HCT116 (cell line): ENCODE measurements at regions not wholly inside any gene's neighbourhood (a gene's known extent, or its start where the extent isn't known, plus 50 kb on each side); places are given as distances from the start of the nearest gene placed in this dataset.

ENCODE experiments used
- ATAC-seq: fragments of 200-7000 bp; cut with Tn5 transposase; 2 replicates; pipeline ENCODE4 v1.9.1; 2020; ENCODE audit warnings: mild to moderate bottlenecking, moderate library complexity
- BruUV-seq: library from RNA; stranded (reverse); fragments of 400-500 nt; replicated peaks from 2 replicates; lab custom pipeline; 2021; lab: Mats Ljungman, UMichigan
- CTCF ChIA-PET: fragments of 300-600 bp; sonication (Branson Sonifier 250); formaldehyde crosslinking; loops from one replicate; lab custom pipeline; 2021; ENCODE audit warnings: antibody characterized with exemption; lab: Charles Lee
- POLR2A ChIA-PET: fragments of 300-600, 350-600 bp; sonication (Branson Sonifier 250); formaldehyde crosslinking; loops from one replicate; lab custom pipeline; 2021; ENCODE audit warnings: antibody characterized with exemption; lab: Charles Lee
- RAD21 ChIA-PET, 2 experiments: fragments of 300-600 bp; sonication (Branson Sonifier 250); formaldehyde crosslinking; loops; one replicate each; lab custom pipeline; 2023; ENCODE audit warnings: low total read pairs in 2 of 2; ENCODE audit not compliant: uncharacterized antibody in 2 of 2, unreplicated experiment in 2 of 2, low non-redundant PET in 1 of 2; lab: Charles Lee
- DNase-seq: peaks from one replicate; pipeline ENCODE4 v3.0.0-alpha.2; 2010; ENCODE audit warnings: low read depth, low spot score
- H2AFZ ChIP-seq: fragments of 200-600 bp; shearing (Covaris generic), sonication (generic); 2 replicates; pipeline ENCODE4 v1.6.1; 2017; ENCODE audit warnings: low read depth, mixed run types, mixed read lengths, antibody characterized with exemption, low read length; ENCODE audit not compliant: poor library complexity, severe bottlenecking
- H3K27ac ChIP-seq: 2 replicates; pipeline ENCODE4 v1.5.1; 2012; ENCODE audit warnings: low read depth, low read length
- H3K27me3 ChIP-seq: fragments of 200-600 bp; sonication (generic); 2 replicates; pipeline ENCODE4 v1.6.1; 2016; ENCODE audit warnings: mixed run types, low read length, mixed read lengths; ENCODE audit not compliant: insufficient read depth
- H3K36me3 ChIP-seq, 2 experiments: fragments of 200-500 bp in 1 of 2; fragments of 200-600 bp in 1 of 2; sonication (Bioruptor generic) in 1 of 2; sonication (generic) in 1 of 2; 2 replicates each; pipeline versions ENCODE4 v1.5.1 to v1.6.1; 2014 to 2016; ENCODE audit warnings: low read length in 2 of 2, inconsistent platforms in 1 of 2, mixed read lengths in 1 of 2, mixed run types in 1 of 2; ENCODE audit not compliant: insufficient read depth in 2 of 2, control insufficient read depth in 1 of 2
- H3K4me1 ChIP-seq, 2 experiments: fragments of 200-600 bp in 1 of 2; sonication (generic) in 1 of 2; 2 replicates each; pipeline versions ENCODE4 v1.5.1 to v1.6.1; 2012 to 2017; ENCODE audit warnings: low read length in 2 of 2, inconsistent platforms in 1 of 2, mild to moderate bottlenecking in 1 of 2, mixed read lengths in 1 of 2, mixed run types in 1 of 2, moderate library complexity in 1 of 2; ENCODE audit not compliant: insufficient read depth in 2 of 2, control insufficient read depth in 1 of 2
- H3K4me2 ChIP-seq: fragments of 200-600 bp; sonication (generic); 2 replicates; pipeline ENCODE4 v1.6.1; 2017; ENCODE audit warnings: mixed run types, low read length, mixed read lengths
- H3K4me3 ChIP-seq, 2 experiments: fragments of 200-600 bp in 1 of 2; sonication (generic) in 1 of 2; replicated peaks in 1 of 2; 2 replicates each; pipeline ENCODE4 v1.5.1; 2011 to 2016; ENCODE audit warnings: low read length in 2 of 2, control low read depth in 1 of 2, low read depth in 1 of 2, mild to moderate bottlenecking in 1 of 2, mixed read lengths in 1 of 2, mixed run types in 1 of 2
- H3K79me2 ChIP-seq: fragments of 200-600 bp; sonication (generic); 2 replicates; pipeline ENCODE4 v1.6.1; 2017; ENCODE audit warnings: mild to moderate bottlenecking, mixed run types, low read length, moderate library complexity, mixed read lengths; ENCODE audit not compliant: insufficient read depth
- H3K9ac ChIP-seq: fragments of 200-600 bp; sonication (generic); 2 replicates; pipeline ENCODE4 v1.6.1; 2016; ENCODE audit warnings: low read length, mixed read lengths
- H3K9me2 ChIP-seq: fragments of 200-600 bp; sonication (generic), shearing (Covaris generic); 2 replicates; pipeline ENCODE4 v1.6.1; 2017; ENCODE audit warnings: mixed run types, mild to moderate bottlenecking, moderate library complexity; ENCODE audit not compliant: insufficient read depth
- H3K9me3 ChIP-seq, 2 experiments: fragments of 200-500 bp in 1 of 2; fragments of 200-600 bp in 1 of 2; sonication (Bioruptor generic) in 1 of 2; sonication (generic) in 1 of 2; 2 replicates each; pipeline ENCODE4 v1.6.1; 2014 to 2017; ENCODE audit warnings: low read length in 2 of 2, mixed read lengths in 2 of 2, inconsistent platforms in 1 of 2, low read depth in 1 of 2, mild to moderate bottlenecking in 1 of 2, mixed run types in 1 of 2, moderate library complexity in 1 of 2; ENCODE audit not compliant: control insufficient read depth in 1 of 2, insufficient read depth in 1 of 2
- H4K20me1 ChIP-seq: fragments of 200-600 bp; sonication (generic), shearing (Covaris generic); 2 replicates; pipeline ENCODE4 v1.6.1; 2017; ENCODE audit warnings: mixed run types, mild to moderate bottlenecking, moderate library complexity; ENCODE audit not compliant: insufficient read depth
- CBX3 ChIP-seq: IDR thresholded peaks from 2 replicates; pipeline ENCODE4 v1.6.1; 2012; ENCODE audit warnings: low read depth
- FOSL1 ChIP-seq: IDR thresholded peaks from 2 replicates; pipeline ENCODE4 v1.6.1; 2012; ENCODE audit warnings: low read depth
- intact Hi-C: fragments of 100-400 bp; cut with micrococcal nuclease; formaldehyde crosslinking; loops from 2 replicates; pipeline ENCODE4 v1.10.0; 2022
- TF ChIP-seq, protein P1 (sequence below), 3 experiments: fragments of 200-600 bp in 1 of 3; sonication (generic) in 1 of 3; IDR thresholded peaks in 2 of 3; conservative IDR thresholded peaks in 1 of 3; 2 replicates each; pipeline ENCODE4 v1.5.1; 2012 to 2017; ENCODE audit warnings: low read depth in 2 of 3, low read length in 2 of 3, antibody characterized with exemption in 1 of 3, borderline replicate concordance in 1 of 3, control low read depth in 1 of 3, mild to moderate bottlenecking in 1 of 3, mixed read lengths in 1 of 3, mixed run types in 1 of 3, moderate library complexity in 1 of 3; ENCODE audit not compliant: insufficient read depth in 1 of 3
- TF ChIP-seq, protein P2 (sequence below): IDR thresholded peaks from 2 replicates; pipeline ENCODE4 v1.6.1; 2011; ENCODE audit warnings: mild to moderate bottlenecking, low read length, moderate library complexity; ENCODE audit not compliant: insufficient replicate concordance; ENCODE audit errors: extremely low read depth
- TF ChIP-seq, protein P3 (sequence below): IDR thresholded peaks from 2 replicates; pipeline ENCODE4 v1.6.1; 2012
- TF ChIP-seq, protein P4 (sequence below): IDR thresholded peaks from 2 replicates; pipeline ENCODE4 v1.6.1; 2012; ENCODE audit warnings: low read depth

DNA sequence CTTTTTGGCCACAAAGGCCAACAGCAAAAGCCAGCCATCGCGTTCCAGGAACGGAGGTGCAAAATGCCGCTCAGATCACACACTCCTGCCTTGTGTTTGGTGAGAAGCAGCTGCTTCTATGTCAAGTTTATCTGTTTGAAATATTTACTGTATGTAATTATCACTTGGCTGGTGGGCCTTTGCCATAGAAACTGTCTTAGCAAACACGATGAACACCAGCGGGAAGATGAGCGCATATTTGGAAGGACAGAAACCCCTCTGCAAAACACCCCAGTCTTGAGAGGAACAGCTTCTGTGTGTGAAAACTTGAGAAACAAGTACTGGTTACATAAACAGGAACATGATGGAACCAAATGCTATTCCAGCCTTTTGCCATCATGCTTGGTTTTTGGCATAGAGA, 59.7 kb downstream of the SCG2 start:
- H3K4me2 ChIP-seq: no peak overlapping the region
- intact Hi-C loops: no loop called here
- H3K4me3 ChIP-seq: no peak overlapping the region
- CTCF ChIA-PET: no interaction called here
- no peaks in the 10 kb centered on the region for H3K27me3 ChIP-seq
- peaks cover 0 to 31% of the 10 kb centered on the region in 2 experiments; a peak in 2 of 4 replicates for H3K36me3 ChIP-seq
- ATAC-seq (no peak), DNase-seq (no peak)
- RAD21 ChIA-PET: no interaction called here
- no peak overlapping the region for H3K9ac ChIP-seq
- BruUV-seq: no TSS peak
- H4K20me1 ChIP-seq: no peaks in the 10 kb centered on the region
- TF ChIP-seq, protein P1, sequence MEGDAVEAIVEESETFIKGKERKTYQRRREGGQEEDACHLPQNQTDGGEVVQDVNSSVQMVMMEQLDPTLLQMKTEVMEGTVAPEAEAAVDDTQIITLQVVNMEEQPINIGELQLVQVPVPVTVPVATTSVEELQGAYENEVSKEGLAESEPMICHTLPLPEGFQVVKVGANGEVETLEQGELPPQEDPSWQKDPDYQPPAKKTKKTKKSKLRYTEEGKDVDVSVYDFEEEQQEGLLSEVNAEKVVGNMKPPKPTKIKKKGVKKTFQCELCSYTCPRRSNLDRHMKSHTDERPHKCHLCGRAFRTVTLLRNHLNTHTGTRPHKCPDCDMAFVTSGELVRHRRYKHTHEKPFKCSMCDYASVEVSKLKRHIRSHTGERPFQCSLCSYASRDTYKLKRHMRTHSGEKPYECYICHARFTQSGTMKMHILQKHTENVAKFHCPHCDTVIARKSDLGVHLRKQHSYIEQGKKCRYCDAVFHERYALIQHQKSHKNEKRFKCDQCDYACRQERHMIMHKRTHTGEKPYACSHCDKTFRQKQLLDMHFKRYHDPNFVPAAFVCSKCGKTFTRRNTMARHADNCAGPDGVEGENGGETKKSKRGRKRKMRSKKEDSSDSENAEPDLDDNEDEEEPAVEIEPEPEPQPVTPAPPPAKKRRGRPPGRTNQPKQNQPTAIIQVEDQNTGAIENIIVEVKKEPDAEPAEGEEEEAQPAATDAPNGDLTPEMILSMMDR (IDR thresholded peaks at IDR 0.05 in 2 of 3, conservative IDR thresholded peaks at IDR 0.05 in 1 of 3; ENCODE audit: borderline replicate concordance in 1 of 3, insufficient read depth in 1 of 3, low read depth in 2 of 3, low read length in 2 of 3): no peak
- no peak for TF ChIP-seq CBX3
- TF ChIP-seq, protein P2, sequence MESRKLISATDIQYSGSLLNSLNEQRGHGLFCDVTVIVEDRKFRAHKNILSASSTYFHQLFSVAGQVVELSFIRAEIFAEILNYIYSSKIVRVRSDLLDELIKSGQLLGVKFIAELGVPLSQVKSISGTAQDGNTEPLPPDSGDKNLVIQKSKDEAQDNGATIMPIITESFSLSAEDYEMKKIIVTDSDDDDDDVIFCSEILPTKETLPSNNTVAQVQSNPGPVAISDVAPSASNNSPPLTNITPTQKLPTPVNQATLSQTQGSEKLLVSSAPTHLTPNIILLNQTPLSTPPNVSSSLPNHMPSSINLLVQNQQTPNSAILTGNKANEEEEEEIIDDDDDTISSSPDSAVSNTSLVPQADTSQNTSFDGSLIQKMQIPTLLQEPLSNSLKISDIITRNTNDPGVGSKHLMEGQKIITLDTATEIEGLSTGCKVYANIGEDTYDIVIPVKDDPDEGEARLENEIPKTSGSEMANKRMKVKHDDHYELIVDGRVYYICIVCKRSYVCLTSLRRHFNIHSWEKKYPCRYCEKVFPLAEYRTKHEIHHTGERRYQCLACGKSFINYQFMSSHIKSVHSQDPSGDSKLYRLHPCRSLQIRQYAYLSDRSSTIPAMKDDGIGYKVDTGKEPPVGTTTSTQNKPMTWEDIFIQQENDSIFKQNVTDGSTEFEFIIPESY: no peak
- TF ChIP-seq, protein P3, sequence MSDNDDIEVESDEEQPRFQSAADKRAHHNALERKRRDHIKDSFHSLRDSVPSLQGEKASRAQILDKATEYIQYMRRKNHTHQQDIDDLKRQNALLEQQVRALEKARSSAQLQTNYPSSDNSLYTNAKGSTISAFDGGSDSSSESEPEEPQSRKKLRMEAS: no peak
- no peak for TF ChIP-seq FOSL1
- TF ChIP-seq, protein P4, sequence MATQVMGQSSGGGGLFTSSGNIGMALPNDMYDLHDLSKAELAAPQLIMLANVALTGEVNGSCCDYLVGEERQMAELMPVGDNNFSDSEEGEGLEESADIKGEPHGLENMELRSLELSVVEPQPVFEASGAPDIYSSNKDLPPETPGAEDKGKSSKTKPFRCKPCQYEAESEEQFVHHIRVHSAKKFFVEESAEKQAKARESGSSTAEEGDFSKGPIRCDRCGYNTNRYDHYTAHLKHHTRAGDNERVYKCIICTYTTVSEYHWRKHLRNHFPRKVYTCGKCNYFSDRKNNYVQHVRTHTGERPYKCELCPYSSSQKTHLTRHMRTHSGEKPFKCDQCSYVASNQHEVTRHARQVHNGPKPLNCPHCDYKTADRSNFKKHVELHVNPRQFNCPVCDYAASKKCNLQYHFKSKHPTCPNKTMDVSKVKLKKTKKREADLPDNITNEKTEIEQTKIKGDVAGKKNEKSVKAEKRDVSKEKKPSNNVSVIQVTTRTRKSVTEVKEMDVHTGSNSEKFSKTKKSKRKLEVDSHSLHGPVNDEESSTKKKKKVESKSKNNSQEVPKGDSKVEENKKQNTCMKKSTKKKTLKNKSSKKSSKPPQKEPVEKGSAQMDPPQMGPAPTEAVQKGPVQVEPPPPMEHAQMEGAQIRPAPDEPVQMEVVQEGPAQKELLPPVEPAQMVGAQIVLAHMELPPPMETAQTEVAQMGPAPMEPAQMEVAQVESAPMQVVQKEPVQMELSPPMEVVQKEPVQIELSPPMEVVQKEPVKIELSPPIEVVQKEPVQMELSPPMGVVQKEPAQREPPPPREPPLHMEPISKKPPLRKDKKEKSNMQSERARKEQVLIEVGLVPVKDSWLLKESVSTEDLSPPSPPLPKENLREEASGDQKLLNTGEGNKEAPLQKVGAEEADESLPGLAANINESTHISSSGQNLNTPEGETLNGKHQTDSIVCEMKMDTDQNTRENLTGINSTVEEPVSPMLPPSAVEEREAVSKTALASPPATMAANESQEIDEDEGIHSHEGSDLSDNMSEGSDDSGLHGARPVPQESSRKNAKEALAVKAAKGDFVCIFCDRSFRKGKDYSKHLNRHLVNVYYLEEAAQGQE: no peak
- H3K79me2 ChIP-seq: peaks cover 30% of the 10 kb centered on the region
- H2AFZ ChIP-seq: no peak overlapping the region
- H3K9me2 ChIP-seq: no peaks in the 10 kb centered on the region
- no peaks in the 10 kb centered on the region for H3K9me3 ChIP-seq
- H3K4me1 ChIP-seq: peaks cover 52 to 54% of the 10 kb centered on the region in 2 experiments
- POLR2A ChIA-PET: no interaction called here
- peak overlapping the region; percentile 14; the same call in 1 of the 2 replicates for H3K27ac ChIP-seq
